Right kidney (tissue), 1 donor: ENCODE measurements at regions not wholly inside any gene's neighbourhood (a gene's known extent, or its start where the extent isn't known, plus 50 kb on each side); places are given as distances from the start of the nearest gene placed in this dataset.
A peak's percentile ranks its signal among the peaks of the same experiment; 100 is the strongest.

Experiments
- DNase-seq: peaks from one replicate; pipeline ENCODE4 v3.0.0-alpha.2; 2016

DNA sequence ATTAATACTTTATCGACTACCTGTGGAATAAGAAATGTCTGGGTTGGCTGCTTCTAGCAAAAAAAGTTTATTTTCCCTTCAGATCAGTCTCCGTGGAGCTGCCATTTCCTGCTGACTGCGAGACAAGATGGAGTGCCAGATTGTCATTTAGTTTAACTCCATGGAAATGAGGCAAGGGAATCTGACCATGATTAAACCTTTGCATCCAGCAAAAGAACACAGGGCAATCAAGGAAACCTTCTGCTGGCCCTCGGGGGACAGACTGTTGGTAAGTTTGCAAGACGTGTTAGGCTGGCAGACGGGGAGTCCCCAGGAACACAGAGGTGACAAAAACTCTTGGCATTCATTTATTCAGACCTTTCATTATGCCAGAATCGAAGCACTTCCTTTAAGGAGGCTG is 52.2 kb upstream of the SPACA1 start:
- DNase-seq = no peak

DNA sequence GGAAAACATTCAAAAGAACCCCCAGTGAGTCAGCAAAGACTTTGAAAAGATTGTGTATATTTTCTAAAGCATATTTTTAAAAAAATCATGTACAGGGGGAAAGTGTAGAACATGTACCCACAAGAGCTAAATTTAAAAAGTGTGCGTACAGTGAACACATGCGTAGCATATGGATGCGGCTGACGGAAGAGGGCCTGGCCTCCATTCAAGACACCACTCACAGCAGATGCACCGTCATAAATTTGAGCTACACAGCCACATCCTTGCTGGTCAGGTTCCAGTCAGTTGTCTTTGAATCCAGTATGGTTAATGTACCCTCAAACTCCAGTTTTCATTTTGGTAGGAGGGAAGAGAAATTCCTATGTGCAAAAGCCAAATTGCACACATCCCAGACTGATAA is 54.3 kb upstream of the SPACA1 start:
- no peak for DNase-seq

- no peak for DNase-seq
Observed at GRCh38 chr6:87990871-87991270, 56.8 kb upstream of the SPACA1 start.

- no peak for DNase-seq
Observed at GRCh38 chr6:87982134-87982533, 65.5 kb upstream of the SPACA1 start.

DNA sequence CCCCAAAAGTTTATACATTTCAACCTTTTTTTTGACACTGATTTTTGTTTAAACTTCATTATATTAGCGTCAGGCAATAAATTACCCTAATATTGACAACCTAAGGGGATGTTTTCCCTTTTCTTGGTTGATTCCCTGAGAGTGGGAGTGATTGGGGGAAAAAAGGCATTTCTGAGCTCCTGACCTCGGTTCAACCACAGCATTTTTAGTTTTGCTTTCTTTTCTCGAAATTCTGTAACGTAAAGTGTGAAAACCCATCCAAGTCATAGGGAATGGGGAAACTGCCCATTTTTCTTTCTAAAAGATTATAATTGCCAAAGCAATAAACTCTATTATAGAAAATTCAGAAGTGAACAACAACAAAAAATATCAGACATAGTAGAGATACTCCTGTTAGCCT is 67.9 kb upstream of the SPACA1 start:
- DNase-seq = no peak

GRCh38 chr6:87976616-87977015 is 71.0 kb upstream of the SPACA1 start:
- no peak for DNase-seq

DNA sequence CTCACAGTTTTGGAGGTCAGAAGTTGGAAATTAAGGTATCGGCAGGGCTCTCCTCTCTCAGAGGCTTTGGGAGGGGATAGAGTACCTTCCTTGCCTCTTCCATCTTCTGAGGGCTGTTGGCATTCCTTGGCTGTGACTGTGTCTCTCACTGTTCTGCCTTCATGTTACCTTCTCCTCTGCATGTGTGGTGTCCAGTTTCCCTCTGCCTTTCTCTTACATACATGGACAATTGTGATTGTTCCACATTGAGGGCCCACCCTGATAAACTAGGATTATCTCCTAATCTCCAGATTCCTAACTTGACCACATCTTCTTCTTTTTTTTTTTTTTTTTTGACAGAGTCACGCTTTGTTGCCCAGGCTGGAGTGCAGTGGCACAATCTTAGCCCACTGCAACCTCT is 72.1 kb upstream of the SPACA1 start:
- DNase-seq = no peak

GRCh38 chr6:87972279-87972678 is 75.4 kb upstream of the SPACA1 start:
- DNase-seq = no peak

DNA sequence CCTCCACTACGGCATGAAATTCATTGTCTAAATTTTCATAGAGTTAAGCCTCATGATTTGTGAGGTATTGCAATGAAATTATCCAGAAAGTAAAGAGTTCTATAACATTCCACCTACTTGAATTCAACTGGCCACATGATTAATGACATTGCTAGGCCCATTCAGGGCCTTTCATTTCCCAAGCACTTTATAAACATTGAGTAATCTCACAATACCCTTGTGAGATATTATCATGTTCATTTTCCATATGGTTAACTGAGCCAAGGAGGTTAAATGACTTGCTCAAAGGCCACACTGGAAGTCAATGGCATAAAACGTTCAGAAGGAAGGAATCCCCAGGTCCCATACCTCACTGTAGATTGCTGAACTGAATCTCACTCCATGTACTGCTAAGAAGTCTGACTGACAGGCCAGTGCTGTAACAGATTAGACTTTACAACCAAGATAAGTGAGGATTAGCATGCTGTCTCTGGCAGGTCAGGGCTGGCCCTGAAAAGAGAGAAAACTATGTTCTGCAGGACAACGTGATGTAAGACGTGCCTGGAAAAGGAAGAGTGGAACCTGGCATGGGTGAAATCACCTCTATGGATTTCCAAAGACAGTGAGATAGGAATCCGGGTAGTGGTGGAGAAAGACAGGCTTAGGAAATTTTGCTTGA is 75.9 kb upstream of the SPACA1 start:
- no peak for DNase-seq

GRCh38 chr6:87968435-87969278 is 79.0 kb upstream of the SPACA1 start:
- DNase-seq = peak; percentile 47

GRCh38 chr6:87965806-87966205 is 81.8 kb upstream of the SPACA1 start:
- no peak for DNase-seq

DNA sequence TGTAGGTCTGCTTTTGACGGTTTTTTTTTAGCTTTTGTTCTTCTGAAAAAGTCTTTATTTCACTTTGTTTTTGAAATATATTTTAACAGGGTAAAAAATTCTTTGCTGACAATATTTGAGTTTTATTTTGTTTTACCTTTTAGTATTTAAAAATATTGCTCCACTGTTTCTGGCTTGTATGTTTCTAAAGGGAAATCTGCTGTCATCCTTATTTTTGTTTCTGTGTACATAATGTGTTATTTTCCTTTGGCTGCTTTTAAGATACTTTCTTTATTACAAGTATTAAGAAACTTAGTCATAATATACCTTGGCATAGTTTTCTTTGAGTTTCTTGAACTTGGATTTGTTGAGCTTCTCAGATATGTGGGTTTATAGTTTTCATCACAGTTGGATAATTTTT is 88.6 kb upstream of the SPACA1 start:
- no peak for DNase-seq

DNA sequence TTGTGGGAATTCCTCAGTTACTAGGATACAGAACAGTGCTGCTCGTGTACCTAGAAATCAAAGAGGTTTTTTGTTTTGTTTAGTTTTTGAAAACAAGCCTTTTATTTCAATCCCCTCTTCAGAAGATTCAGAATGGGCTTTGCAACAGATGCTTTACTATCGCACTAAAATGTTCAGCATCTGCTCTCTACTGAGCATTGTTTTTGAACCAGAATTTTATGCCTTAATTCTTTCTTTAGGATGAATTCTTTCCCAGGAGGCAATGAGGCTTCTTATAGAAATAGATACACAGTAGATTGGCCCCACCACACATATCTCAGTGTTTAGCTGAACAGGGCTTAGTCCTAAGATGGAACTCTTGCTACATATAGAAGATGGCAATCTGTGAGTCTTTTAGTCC is 95.9 kb upstream of the SPACA1 start:
- no peak for DNase-seq

DNA sequence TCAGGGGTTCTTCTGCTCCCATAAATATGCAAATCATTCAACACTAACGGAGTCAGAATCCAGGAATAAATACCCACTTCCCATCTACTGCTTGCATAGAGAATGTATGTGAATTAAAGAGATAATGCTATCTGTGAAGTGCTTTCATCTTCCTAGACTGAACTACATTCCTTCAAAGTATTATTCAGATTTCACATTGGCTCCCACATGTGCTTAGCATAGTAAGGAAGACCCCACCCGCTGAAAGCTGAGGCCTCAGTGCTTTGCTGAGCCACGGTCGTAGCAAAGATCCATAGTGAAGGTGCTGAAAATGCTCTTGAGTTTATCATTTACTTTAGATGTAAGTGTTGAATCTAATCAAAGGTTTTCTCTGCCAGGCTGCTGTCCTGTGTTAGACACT is 97.0 kb upstream of the SPACA1 start:
- no peak for DNase-seq

- DNase-seq = no peak
Observed at GRCh38 chr6:87949194-87949593, 98.4 kb upstream of the SPACA1 start.

- DNase-seq = no peak
Observed at GRCh38 chr6:87946669-87947068, 101.0 kb upstream of the SPACA1 start.

- no peak for DNase-seq
Observed at GRCh38 chr6:87945966-87946365, 101.7 kb upstream of the SPACA1 start.

DNA sequence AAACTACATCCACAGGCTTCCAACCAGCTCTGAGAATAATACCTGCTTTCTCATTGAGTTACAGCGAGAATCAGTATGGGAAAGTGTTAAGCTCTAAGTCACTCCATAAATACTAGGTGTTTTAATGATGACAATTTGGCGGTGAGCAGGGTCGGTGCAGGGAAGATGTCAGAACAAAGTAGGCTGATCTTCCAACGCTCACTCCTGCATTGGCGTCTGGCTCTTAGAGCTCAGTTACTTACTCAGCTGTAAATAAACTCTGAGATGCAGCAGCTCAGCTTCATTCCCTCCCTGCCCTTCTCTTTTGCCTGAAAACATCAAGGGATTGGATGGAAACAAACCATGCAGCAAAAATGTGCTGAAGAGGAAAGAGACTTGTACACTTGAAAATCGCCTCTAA is 102.5 kb upstream of the SPACA1 start:
- DNase-seq = no peak

DNA sequence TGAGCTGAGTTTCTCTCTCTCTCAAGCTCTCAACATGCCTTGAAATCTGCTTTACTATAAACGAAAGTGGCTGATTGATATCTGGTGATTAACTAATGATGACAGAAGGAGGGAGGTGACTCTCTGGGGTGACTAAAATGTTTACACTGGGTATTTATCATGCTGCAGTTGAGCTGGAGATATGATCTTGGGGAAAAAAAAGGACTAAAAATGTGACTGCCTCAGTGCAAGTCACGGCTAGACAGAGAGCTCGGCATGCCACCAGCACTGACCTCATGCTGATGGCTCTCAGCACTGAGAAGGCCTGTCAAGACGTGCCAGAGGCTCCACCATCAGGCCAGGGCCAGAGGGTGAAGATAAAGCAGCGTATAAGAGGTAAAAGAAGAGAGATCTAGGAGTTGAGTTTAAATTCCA is 103.1 kb upstream of the SPACA1 start:
- DNase-seq = no peak

GRCh38 chr6:87943191-87943590 is 104.5 kb upstream of the SPACA1 start:
- DNase-seq = no peak

DNA sequence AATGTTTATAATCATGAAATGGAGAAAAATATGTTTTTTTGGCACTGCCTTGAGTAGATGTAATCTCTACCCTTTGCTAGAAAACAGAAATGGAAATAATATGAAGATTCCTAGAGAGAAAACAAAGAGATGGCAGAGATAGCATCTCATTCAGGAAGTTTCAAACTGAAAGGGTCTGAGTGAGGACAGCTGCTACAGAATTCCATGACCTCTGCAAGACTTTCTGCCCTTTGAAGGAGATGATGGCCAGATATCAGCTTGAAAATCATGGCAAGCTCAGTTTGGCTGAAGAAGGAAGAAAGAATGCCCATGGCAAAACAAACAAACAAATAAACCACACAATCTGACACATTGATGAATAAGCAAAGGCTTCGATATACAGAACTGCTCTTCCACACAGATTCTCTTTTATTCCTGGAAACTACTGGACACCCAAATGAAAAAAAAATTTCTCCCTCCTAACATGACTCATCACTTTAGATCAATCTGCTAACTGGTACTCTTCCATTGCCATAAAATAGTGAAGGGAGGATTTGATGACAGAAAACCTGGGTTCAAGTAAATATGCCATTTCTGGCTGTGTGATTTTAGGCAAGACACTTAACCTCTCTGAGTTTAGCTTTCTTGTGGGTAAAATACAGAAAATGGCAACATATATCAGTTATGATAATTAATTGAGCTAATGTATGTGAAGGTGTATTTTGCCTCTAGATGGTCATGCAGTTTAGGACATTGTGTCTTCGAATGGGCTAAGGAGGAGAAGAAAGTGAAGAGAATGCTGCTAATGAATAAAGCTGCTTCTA is 105.9 kb upstream of the SPACA1 start:
- no peak for DNase-seq

GRCh38 chr6:87939776-87940175 is 107.9 kb upstream of the SPACA1 start:
- no peak for DNase-seq

DNA sequence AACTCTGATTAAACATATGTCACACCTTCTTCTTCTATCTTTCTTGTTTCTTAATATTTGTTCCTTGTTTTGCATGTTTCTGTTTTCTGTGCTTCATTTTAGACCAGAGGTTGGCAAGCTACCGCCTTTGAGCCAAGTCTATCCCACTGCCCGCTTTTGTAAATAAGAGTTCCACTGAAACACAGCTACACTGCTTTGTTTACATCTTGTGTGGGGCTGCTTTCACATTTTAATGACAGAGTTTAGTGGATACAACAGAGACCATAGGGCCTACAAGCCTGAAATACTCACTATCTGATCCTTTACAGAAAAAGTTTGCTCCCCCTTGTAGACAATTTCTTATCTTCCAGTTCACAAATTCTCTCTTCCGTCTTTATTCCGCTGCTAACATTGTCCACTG is 109.4 kb upstream of the SPACA1 start:
- DNase-seq = no peak
